IMR-90 (cell line): ENCODE measurements at regions not wholly inside any gene's neighbourhood (a gene's known extent, or its start where the extent isn't known, plus 50 kb on each side); places are given as distances from the start of the nearest gene placed in this dataset.
"Not testable (repeated sequence)": the region's sequence is repeated elsewhere in the genome, so short reads cannot be mapped to it uniquely, and the experiment has no call there.

Source experiments
- ATAC-seq: fragments of 200-7000 bp; cut with Tn5 transposase; 2 replicates; pipeline ENCODE4 v1.9.1; 2020; ENCODE audit warnings: low read depth, mild to moderate bottlenecking, moderate library complexity
- BruUV-seq: library from RNA; stranded (reverse); fragments of 400-500 nt; replicated peaks from 2 replicates; lab custom pipeline; 2021; lab: Mats Ljungman, UMichigan
- CTCF ChIA-PET: fragments of 300-600 bp; formaldehyde crosslinking; extraction: SDS; loops from one replicate; lab custom pipeline; 2021; ENCODE audit warnings: antibody characterized with exemption; lab: Yijun Ruan, JAX
- POLR2A ChIA-PET: fragments of 300-600 bp; sonication (Branson Sonifier 250); formaldehyde crosslinking; loops from one replicate; lab custom pipeline; 2022; ENCODE audit warnings: antibody characterized with exemption; ENCODE audit not compliant: unreplicated experiment; lab: Charles Lee
- DNase-seq: peaks from one replicate; pipeline ENCODE4 v3.0.0; 2013
- H2AFZ ChIP-seq: replicated peaks from 2 replicates; pipeline ENCODE3; 2013; ENCODE audit warnings: low read length, mild to moderate bottlenecking; ENCODE audit not compliant: poor library complexity
- H2AK5ac ChIP-seq: 2 replicates; pipeline ENCODE4 v1.6.1; 2013; ENCODE audit warnings: low read depth, low read length, inconsistent platforms
- H2AK9ac ChIP-seq: replicated peaks from 2 replicates; pipeline ENCODE3; 2013; ENCODE audit warnings: mild to moderate bottlenecking, low read depth, low read length, moderate library complexity; ENCODE audit not compliant: poor library complexity
- H2BK120ac ChIP-seq: 2 replicates; pipeline ENCODE4 v1.6.1; 2013; ENCODE audit warnings: low read depth, low read length, inconsistent platforms
- H2BK15ac ChIP-seq: 3 replicates; pipeline ENCODE4 v1.6.1; 2013; ENCODE audit warnings: low read depth, low read length, inconsistent platforms
- H2BK20ac ChIP-seq: 2 replicates; pipeline ENCODE4 v1.6.1; 2013; ENCODE audit warnings: low read depth, mild to moderate bottlenecking, inconsistent platforms, low read length, moderate library complexity
- H2BK5ac ChIP-seq: 2 replicates; pipeline ENCODE4 v1.6.1; 2013; ENCODE audit warnings: mild to moderate bottlenecking, low read depth, low read length, inconsistent platforms; ENCODE audit not compliant: poor library complexity, severe bottlenecking
- H3K14ac ChIP-seq: replicated peaks from 2 replicates; pipeline ENCODE4 v1.6.1; 2013; ENCODE audit warnings: low read depth, low read length, inconsistent platforms
- H3K18ac ChIP-seq: 2 replicates; pipeline ENCODE4 v1.6.1; 2013; ENCODE audit warnings: low read depth, low read length, control low read depth
- H3K23ac ChIP-seq: 2 replicates; pipeline ENCODE4 v1.6.1; 2013; ENCODE audit warnings: low read depth, low read length, inconsistent platforms
- H3K27ac ChIP-seq: 2 replicates; pipeline ENCODE4 v1.5.1; 2013; ENCODE audit warnings: mild to moderate bottlenecking, control low read depth, low read length; ENCODE audit not compliant: insufficient read depth
- H3K27me3 ChIP-seq: 2 replicates; pipeline ENCODE4 v1.6.1; 2013; ENCODE audit warnings: low read length; ENCODE audit not compliant: control insufficient read depth, insufficient read depth
- H3K36me3 ChIP-seq: 2 replicates; pipeline ENCODE4 v1.6.1; 2013; ENCODE audit warnings: low read length, mixed read lengths; ENCODE audit not compliant: control insufficient read depth, insufficient read depth
- H3K4ac ChIP-seq: 2 replicates; pipeline ENCODE4 v1.6.1; 2013; ENCODE audit warnings: low read depth, low read length, inconsistent platforms
- H3K4me1 ChIP-seq: 2 replicates; pipeline ENCODE4 v1.6.1; 2013; ENCODE audit warnings: low read length, mixed read lengths; ENCODE audit not compliant: control insufficient read depth, insufficient read depth
- H3K4me2 ChIP-seq: 2 replicates; pipeline ENCODE4 v1.6.1; 2013; ENCODE audit warnings: low read depth, mild to moderate bottlenecking, control low read depth, low read length, moderate library complexity
- H3K4me3 ChIP-seq: 2 replicates; pipeline ENCODE4 v1.5.1; 2013; ENCODE audit warnings: low read depth, mild to moderate bottlenecking, control low read depth, low read length, moderate library complexity; ENCODE audit not compliant: insufficient read depth
- H3K56ac ChIP-seq: 2 replicates; pipeline ENCODE4 v1.6.1; 2013; ENCODE audit warnings: low read length, inconsistent platforms; ENCODE audit not compliant: insufficient read depth; ENCODE audit errors: extremely low read depth
- H3K79me1 ChIP-seq, 2 experiments: 2 replicates each; pipeline ENCODE4 v1.6.1; 2013; ENCODE audit warnings: low read length in 2 of 2, inconsistent platforms in 1 of 2, low read depth in 1 of 2
- H3K9ac ChIP-seq: 2 replicates; pipeline ENCODE4 v1.6.1; 2013; ENCODE audit warnings: low read depth, low read length, control low read depth
- H3K9me1 ChIP-seq: 2 replicates; pipeline ENCODE4 v1.6.1; 2013; ENCODE audit warnings: low read length, inconsistent platforms; ENCODE audit not compliant: insufficient read depth
- H3K9me3 ChIP-seq: 2 replicates; pipeline ENCODE4 v1.6.1; 2013; ENCODE audit warnings: low read length; ENCODE audit not compliant: control insufficient read depth, insufficient read depth
- H4K20me1 ChIP-seq: 2 replicates; pipeline ENCODE4 v1.6.1; 2013; ENCODE audit warnings: low read length, inconsistent platforms; ENCODE audit not compliant: insufficient read depth
- H4K5ac ChIP-seq: 2 replicates; pipeline ENCODE4 v1.6.1; 2013; ENCODE audit warnings: mild to moderate bottlenecking, low read depth, low read length, control low read depth
- H4K8ac ChIP-seq, 2 experiments: 2 replicates each; pipeline ENCODE4 v1.6.1; 2013; ENCODE audit warnings: low read depth in 2 of 2, low read length in 2 of 2, control low read depth in 1 of 2, inconsistent platforms in 1 of 2
- H4K91ac ChIP-seq: 2 replicates; pipeline ENCODE4 v1.6.1; 2013; ENCODE audit warnings: low read depth, low read length, inconsistent platforms; ENCODE audit not compliant: insufficient read depth
- CEBPB ChIP-seq: IDR thresholded peaks from 2 replicates; pipeline ENCODE4 v1.6.1; 2012; ENCODE audit warnings: low read depth, low read length, improper control_type of control experiment
- WGBS, 2 experiments: methylation state at CpG; one replicate each; pipeline versions ENCODE4 v1.1.5 to v1.1.7; 2013; ENCODE audit warnings: missing lambda C conversion rate in 2 of 2; ENCODE audit not compliant: insufficient read length in 1 of 2; ENCODE audit errors: extremely low coverage in 2 of 2; 5-methylcytosine and 5-hydroxymethylcytosine counted together
- dilution Hi-C: fragments of 300-500 bp; cut with HindIII; formaldehyde crosslinking; loops from one replicate; pipeline ENCODE4 v1.14.3; 2018; ENCODE audit warnings: low sequenced_read_pairs; ENCODE audit not compliant: unreplicated experiment
- in situ Hi-C: fragments of 300-500 bp; cut with MboI; formaldehyde crosslinking; loops from 3 replicates; pipeline ENCODE4 v1.14.3; 2019; ENCODE audit warnings: low sequenced_read_pairs, inconsistent platforms, mixed read lengths
- intact Hi-C: fragments of 100-400 bp; cut with micrococcal nuclease; formaldehyde crosslinking; loops from 2 replicates; pipeline ENCODE4 v1.10.0; 2022

DNA sequence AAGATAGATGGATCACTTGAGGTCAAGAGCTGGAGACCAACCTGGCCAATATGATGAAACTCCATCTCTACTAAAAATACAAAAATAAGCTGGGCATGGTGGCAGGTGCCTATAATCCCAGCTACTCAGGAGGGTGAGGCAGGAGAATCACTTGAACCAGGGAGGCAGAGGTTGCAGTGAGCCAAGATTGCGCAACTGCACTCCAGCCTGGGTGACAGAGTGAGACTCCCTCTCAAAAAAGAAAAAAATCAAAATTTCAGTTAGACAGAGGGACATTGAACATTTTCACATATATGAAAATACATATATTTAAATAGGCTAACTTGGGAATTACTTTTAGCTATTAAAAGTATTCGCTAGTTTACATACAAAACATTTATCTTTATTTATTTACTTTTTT, 293.6 kb upstream of the KCNH7 start:
- ATAC-seq: not testable (repeated sequence)

More for the DNA sequence above, 293.6 kb upstream of the KCNH7 start:
- H3K9me3 ChIP-seq, H3K27ac ChIP-seq, H4K8ac ChIP-seq, H4K91ac ChIP-seq, H3K4me2 ChIP-seq, H3K36me3 ChIP-seq, H4K20me1 ChIP-seq, H2AK5ac ChIP-seq, H2BK20ac ChIP-seq, H3K4ac ChIP-seq, H3K14ac ChIP-seq, BruUV-seq, H3K27me3 ChIP-seq, H2BK120ac ChIP-seq, in situ Hi-C loops, H3K9ac ChIP-seq, H3K56ac ChIP-seq, dilution Hi-C loops, H3K4me3 ChIP-seq, H2AK9ac ChIP-seq, H3K4me1 ChIP-seq, DNase-seq, CTCF ChIA-PET, H4K5ac ChIP-seq, H3K18ac ChIP-seq, H3K9me1 ChIP-seq, H2BK5ac ChIP-seq, H2BK15ac ChIP-seq, H3K79me1 ChIP-seq, H3K23ac ChIP-seq, H2AFZ ChIP-seq, POLR2A ChIA-PET: not testable (repeated sequence)
- peak; percentile 23; the same call in 1 of the 2 replicates for TF ChIP-seq CEBPB
- WGBS, 2 experiments: no CpG with 5 or more reads among the region's 2 CpGs
- intact Hi-C loops: loop anchor here (2.0 to 10.0 kb wide), 3 partner anchors 241 to 1547 kb away; no protein-coding TSS in a partner anchor
